ENCODE measurements at regions not wholly inside any gene's neighbourhood (a gene's known extent, or its start where the extent isn't known, plus 50 kb on each side); places are given as distances from the start of the nearest gene placed in this dataset.

- H3K27me3 Mint-ChIP-seq (ENCODE audit: insufficient read depth, unreplicated experiment): peaks cover 67% of the 10 kb centered on the region
- DNase-seq (ENCODE audit: unreplicated experiment): no peak
These were observed 717.3 kb downstream of the DIAPH3 start for GRCh38 chr13:59446391-59446790.

GRCh38 chr13:59447031-59447430 lies 716.7 kb downstream of the DIAPH3 start:
- Mint-ChIP-seq H3K27ac (ENCODE audit: low read depth, unreplicated experiment) (no peak overlapping the region), H3K36me3 (ENCODE audit: insufficient read depth, unreplicated experiment) (no peaks in the 10 kb centered on the region), H3K9me3 (ENCODE audit: unreplicated experiment) (no peaks in the 10 kb centered on the region), H3K27me3 (ENCODE audit: insufficient read depth, unreplicated experiment) (peaks cover 74% of the 10 kb centered on the region), H3K4me3 (ENCODE audit: unreplicated experiment) (no peak overlapping the region), H3K4me1 (ENCODE audit: insufficient read depth, unreplicated experiment) (no peaks in the 10 kb centered on the region)
- CTCF ChIA-PET: no interaction called here
- no TSS peak for BruUV-seq (replicated peaks)
- DNase-seq (ENCODE audit: unreplicated experiment): no peak
- POLR2A ChIA-PET: no interaction called here
- intact Hi-C loops (cut with micrococcal nuclease): no loop called here
- no peak for TF ChIP-seq CTCF (IDR thresholded peaks at IDR 0.05; ENCODE audit: unreplicated experiment)

More at GRCh38 chr13:59446391-59446790, 717.3 kb downstream of the DIAPH3 start:
- BruUV-seq (replicated peaks): no TSS peak
- ChIA-PET CTCF (interaction anchor here (0.6 to 0.8 kb wide), 2 partner anchors 11 to 724 kb away, joined by 3 to 4 read pairs; no protein-coding TSS in a partner anchor), POLR2A (no interaction called here)
- Mint-ChIP-seq H3K36me3 (ENCODE audit: insufficient read depth, unreplicated experiment) (no peaks in the 10 kb centered on the region), H3K4me1 (ENCODE audit: insufficient read depth, unreplicated experiment) (no peaks in the 10 kb centered on the region), H3K4me3 (ENCODE audit: unreplicated experiment) (no peak overlapping the region), H3K27ac (ENCODE audit: low read depth, unreplicated experiment) (no peak overlapping the region), H3K9me3 (ENCODE audit: unreplicated experiment) (no peaks in the 10 kb centered on the region)
- no peak for TF ChIP-seq CTCF (IDR thresholded peaks at IDR 0.05; ENCODE audit: unreplicated experiment)
- intact Hi-C loops (cut with micrococcal nuclease): no loop called here

- H3K4me1 Mint-ChIP-seq (ENCODE audit: insufficient read depth, unreplicated experiment): no peaks in the 10 kb centered on the region
- ChIA-PET CTCF (interaction anchor here (0.6 kb wide), 1 partner anchor 423 kb away, joined by 4 read pairs; no protein-coding TSS in a partner anchor), POLR2A (no interaction called here)
- H3K27me3 Mint-ChIP-seq (ENCODE audit: insufficient read depth, unreplicated experiment): peaks cover 77% of the 10 kb centered on the region
- H3K9me3 Mint-ChIP-seq (ENCODE audit: unreplicated experiment): no peaks in the 10 kb centered on the region
- no TSS peak for BruUV-seq (replicated peaks)
- no peak for DNase-seq (ENCODE audit: unreplicated experiment)
- TF ChIP-seq CTCF (IDR thresholded peaks at IDR 0.05; ENCODE audit: unreplicated experiment): no peak
- no peak overlapping the region for H3K27ac Mint-ChIP-seq (ENCODE audit: low read depth, unreplicated experiment)
- H3K4me3 Mint-ChIP-seq (ENCODE audit: unreplicated experiment): no peak overlapping the region
- intact Hi-C loops (cut with micrococcal nuclease): no loop called here
- no peaks in the 10 kb centered on the region for H3K36me3 Mint-ChIP-seq (ENCODE audit: insufficient read depth, unreplicated experiment)
These were observed 715.7 kb downstream of the DIAPH3 start for GRCh38 chr13:59447846-59448620.

GRCh38 chr13:59449750-59450149 lies 714.0 kb downstream of the DIAPH3 start:
- ChIA-PET POLR2A (no interaction called here), CTCF (interaction anchor here (1.0 kb wide), 1 partner anchor 59 kb away, joined by 3 read pairs; no protein-coding TSS in a partner anchor)
- no peak for TF ChIP-seq CTCF (IDR thresholded peaks at IDR 0.05; ENCODE audit: unreplicated experiment)
- Mint-ChIP-seq H3K4me3 (ENCODE audit: unreplicated experiment) (no peak overlapping the region), H3K4me1 (ENCODE audit: insufficient read depth, unreplicated experiment) (no peaks in the 10 kb centered on the region), H3K27me3 (ENCODE audit: insufficient read depth, unreplicated experiment) (peaks cover 66% of the 10 kb centered on the region), H3K9me3 (ENCODE audit: unreplicated experiment) (no peaks in the 10 kb centered on the region), H3K27ac (ENCODE audit: low read depth, unreplicated experiment) (no peak overlapping the region), H3K36me3 (ENCODE audit: insufficient read depth, unreplicated experiment) (no peaks in the 10 kb centered on the region)
- intact Hi-C loops (cut with micrococcal nuclease): no loop called here
- no TSS peak for BruUV-seq (replicated peaks)
- no peak for DNase-seq (ENCODE audit: unreplicated experiment)
